ENCODE measurements at regions not wholly inside any gene's neighbourhood (a gene's known extent, or its start where the extent isn't known, plus 50 kb on each side); places are given as distances from the start of the nearest gene placed in this dataset.

DNA sequence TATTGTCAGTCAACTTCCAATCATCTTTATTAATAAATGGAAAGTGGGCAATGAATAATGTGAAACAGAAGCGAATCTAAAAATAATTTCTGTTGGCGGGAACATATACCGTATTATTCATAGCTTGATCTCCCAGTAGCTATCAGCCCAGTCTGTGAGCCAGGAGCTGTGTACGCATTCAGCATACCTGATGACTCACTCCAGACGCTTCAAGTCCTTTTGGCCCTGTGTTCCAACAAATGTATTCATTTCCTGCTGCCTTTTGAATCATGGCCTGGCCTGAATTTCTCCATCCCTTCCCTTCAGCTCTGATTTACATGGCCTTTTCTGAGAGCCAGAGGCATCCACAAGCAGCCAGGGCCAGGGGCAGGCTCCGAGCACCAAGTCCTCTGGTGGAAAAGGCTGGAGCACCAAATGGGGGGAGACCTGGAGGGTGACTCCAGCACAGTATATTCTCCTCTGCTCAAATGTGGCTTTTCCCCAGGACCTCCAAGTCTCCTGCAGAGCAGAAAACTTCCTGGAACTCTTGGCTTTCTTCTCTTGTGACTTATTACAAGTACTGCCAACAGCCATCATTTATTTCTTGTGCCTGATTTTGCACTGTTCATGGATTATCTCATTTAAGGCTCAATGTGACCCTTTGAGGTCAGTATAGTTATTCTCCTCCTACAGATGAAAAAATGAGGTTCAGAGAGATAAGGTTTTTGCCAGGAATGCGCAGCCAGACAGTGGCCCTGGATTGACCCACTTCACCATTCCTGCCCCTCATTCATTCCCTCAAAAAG, 108.7 kb downstream of the EN1 start:
- peak; percentile 84 for DNase-seq (ENCODE audit: low spot score)

DNA sequence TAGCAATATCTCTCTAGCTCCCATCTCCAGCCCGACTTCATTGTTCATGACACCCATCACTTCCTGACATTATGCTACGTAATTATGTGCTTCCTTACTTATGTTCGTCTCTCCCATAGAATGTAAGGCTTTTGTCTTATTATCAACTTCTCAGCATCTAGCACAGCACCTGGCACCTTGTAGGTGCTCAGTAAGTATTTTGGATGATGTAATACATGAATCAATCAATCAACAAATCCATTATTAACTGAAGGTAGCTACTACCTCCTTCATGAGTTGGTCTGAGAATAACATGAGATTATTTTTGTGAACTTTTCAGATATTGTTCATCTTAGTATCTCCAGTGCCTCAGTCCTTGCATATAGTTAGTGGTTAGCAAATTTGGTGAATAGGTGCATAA, 109.3 kb downstream of the EN1 start:
- no peak for DNase-seq (ENCODE audit: low spot score)

DNA sequence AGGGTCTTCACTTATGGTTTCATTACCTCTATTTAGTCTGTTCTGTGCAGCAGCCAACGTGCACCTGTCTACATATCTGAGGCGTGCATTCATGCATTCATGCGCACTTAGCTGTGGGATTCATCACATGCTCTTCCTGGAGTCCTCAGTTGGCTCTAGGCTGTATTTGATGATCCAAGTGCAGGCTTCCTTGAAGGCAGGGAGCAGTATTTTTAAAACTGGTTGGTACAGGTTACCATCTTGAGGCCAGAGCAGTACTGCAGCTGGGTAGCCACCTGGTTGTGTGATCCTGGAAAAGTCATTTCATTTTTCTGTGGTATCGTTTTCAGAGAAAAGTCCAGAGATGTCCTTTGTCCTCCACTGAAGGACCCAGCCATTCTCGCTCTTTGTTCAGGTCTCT, 109.8 kb downstream of the EN1 start:
- DNase-seq (ENCODE audit: low spot score): no peak

DNA sequence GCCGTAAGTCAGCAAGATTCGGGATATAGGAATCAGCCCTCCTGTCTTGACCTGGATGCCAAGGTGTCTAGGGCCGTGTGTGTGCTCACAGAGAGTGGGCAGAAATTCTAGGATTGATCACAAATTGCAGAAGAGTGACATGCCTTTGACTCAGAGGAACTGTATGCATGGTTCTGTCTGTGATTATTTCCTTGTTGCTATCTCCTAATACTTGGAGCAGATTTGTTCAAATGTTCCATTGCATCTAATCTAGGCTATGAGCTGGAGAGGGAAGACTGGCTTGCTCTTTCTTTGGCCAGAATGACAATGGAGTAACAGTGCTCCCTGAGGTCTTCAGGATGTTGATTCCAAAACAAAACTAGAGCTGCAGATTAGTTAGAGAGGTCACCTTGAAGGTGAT, 115.0 kb downstream of the EN1 start:
- DNase-seq (ENCODE audit: low spot score): no peak

DNA sequence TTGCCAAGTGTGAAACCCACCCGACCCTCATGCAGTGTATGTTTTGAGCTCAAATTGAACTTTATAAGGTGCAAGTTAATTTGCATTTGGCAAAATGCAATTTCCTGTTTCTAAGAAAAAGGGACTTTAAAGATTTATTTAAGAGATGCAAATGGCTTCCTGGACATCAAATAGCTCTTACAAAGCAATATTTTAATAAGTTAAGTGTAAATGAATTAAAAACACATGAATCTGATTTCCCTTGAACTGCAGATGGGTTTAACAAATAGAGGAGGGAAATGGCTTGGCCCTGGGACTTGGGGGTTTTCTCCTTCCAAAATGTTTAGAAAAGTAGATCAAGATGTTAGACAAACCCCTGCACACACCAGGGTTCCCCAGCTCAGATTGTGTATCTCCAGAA, 116.0 kb downstream of the EN1 start:
- no peak for DNase-seq (ENCODE audit: low spot score)

DNA sequence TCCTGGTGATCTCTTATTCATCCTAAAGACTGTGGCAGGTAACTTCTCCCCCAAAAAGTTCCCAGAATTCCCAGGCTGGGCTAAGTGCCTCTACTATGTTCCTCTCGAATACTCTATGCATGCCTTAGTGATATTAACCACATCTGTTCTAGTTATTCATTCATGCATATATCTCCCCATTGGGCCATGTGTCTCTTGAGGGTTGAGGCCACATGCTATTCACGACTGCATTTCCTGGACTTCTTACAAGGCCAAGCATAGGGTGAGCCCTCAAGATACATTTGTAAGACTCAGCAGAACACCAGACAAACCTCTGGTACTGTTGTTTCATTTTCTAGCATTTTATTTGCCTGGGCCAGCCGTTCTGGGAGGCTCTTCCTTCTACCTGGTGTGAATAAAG, 117.0 kb downstream of the EN1 start:
- DNase-seq (ENCODE audit: low spot score): no peak

DNA sequence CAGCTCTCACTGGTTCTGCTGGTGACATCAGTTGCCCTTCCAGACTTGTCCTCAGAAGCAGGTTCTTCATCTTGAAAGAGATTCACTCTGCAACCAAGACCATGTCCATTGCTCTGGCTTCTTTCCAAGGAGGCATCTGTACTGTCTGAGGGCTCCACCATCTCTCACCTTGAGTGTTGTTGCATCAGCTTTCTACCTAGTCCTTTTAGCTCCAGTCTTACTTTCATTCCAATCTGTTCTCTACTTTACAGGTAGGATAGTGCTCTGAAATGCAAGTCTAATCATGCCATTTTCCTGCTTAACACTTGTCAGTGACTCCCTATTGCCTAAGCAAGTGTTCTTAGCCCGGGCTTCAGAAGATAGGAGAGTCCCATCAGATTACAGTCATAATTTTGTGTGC, 117.7 kb downstream of the EN1 start:
- no peak for DNase-seq (ENCODE audit: low spot score)

DNA sequence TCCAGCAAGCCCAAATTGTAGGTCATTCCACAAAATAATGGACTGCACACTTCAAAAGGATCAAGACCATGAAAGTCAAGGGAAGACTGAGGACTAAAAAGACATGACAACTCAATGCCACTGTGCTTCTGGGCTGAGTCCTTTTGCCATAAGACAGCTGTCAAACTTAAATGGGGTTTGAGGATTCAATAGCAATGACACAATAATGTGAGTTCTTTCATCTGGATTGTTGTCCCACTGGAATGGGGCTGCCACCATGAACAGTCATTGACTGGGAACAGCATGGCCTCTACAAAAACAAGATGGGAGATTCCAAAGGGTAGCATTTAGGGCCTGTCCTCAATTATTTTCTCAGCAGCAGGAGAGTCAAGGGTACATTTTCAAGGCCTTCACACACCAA, 118.5 kb downstream of the EN1 start:
- DNase-seq (ENCODE audit: low spot score): no peak

DNA sequence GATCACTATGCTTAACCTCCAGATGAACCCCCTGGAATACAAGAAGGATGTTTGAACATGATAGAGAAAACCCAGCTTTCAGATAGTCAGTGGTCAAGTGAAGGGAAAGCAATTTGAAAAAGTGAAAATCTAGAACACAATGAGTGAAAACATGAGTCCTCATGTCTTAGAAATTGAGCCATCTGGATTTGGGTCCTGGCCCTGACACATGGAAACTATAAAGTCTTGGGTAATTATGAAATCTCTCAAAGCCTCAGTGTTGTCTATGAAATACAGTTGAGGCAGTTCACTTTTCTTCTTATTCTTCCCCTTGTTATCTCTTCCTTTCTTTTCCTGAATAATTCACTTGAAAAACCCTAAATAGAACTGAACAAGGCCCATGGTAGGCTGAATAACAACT, 120.6 kb downstream of the EN1 start:
- no peak for DNase-seq (ENCODE audit: low spot score)

DNA sequence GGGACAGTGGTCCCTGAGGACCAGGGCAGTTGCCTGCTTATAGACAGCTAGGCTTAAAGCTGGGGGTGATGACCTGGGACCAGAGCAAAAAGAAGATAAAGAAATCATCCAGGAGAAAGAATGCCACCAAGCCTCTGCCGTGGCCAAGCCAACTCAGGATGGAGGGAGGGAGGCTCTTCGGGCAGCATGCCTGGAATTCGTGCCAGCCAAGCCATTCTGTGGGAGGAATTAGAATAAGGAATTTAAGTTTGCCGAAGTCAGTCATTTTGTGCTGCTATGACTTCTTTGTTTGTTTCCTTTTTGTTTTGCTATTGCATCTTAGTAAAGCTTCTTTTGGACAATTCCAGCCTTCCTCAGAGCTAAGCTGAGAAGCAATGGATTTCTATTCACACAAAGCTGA, 124.1 kb downstream of the EN1 start:
- DNase-seq (ENCODE audit: low spot score): peak; percentile 50

DNA sequence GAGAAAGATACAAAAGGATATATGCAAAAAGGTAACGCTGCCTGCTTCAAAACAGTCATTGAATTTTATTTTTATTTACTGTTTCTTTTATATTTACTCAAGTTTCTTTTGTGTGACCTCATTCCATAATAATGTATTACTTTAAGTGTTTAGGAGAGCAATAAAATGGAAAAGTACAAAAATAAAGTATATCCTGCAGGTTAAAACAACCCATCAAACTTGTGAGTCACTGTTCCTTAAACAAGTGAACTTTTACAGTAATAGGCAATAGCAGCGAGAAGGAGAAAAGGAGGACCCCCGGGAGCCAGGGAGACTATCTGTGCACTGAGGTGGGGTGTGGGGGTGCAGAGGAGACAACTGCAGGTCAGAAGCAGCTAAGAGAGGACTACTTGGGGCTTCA, 124.5 kb downstream of the EN1 start:
- no peak for DNase-seq (ENCODE audit: low spot score)

DNA sequence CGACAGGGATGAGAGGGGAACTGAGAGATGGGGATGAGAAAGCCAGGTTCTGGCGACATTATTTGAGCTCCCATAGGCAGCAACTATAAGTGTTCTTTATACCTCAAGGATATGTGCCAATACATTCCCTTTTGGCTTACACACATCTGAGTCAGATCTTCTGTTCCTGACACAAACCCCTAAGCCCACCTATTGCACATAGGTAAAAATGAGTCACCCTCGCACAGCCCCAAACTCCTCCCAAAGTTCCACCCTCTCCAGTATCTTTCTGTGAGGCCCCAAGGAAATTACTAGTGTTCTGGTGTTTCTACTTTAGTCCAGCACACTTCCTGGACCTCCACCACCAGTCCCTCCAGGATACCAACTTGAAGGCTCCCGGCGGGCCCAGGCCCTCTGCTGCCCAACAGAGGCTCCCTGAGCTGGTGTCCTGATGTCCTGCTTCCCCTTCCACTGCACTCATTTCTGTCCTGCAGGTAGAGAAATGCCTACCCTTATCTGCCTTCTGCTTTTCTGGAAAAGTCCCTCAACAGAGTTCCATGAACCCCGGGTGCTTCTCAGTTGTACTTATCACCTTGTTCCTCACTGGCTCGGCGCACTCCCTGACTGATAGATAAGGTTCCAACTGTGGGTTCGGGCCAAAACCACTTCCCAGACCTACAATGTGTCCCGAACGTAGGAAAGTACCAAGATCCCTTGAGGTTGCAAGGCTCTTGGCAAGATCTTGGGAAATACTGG, 125.5 kb downstream of the EN1 start:
- no peak for DNase-seq (ENCODE audit: low spot score)

DNA sequence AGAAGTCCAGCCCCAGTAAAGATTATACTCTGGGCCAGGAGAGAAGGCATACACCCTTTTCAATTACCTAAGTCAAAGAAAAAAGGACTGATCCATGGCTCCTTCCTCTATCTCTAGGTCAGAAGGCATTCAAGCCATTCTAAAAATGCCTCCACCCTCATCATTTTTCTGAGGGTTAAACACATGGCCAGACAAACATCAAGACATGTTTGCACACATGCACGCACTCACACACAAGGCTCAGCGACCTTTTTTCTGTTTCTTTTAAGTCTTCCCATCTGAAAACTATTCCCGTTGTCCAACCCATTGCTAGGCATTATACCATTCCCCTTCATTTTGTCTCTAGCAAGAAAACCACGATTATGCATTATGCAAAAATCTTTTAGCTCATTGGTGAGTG, 126.6 kb downstream of the EN1 start:
- DNase-seq (ENCODE audit: low spot score): no peak

DNA sequence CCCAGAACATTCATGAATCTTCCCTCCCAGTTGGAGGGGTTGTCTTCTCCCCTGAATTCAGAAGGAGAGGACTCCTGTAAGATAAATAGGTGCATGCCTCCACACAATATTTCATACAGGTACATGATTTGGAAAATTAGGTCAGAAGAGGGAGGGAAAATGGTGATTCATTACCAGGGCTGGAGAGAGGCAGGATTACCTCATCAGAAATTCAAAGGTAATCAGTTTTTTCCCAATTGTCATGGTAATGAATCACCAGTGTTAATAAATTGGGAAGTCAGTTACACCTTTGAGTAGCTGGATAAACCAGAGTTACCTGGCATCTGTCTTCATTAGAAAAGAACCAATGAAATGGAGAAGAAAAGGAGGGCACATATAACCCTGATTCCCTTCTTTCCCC, 128.5 kb downstream of the EN1 start:
- no peak for DNase-seq (ENCODE audit: low spot score)

DNA sequence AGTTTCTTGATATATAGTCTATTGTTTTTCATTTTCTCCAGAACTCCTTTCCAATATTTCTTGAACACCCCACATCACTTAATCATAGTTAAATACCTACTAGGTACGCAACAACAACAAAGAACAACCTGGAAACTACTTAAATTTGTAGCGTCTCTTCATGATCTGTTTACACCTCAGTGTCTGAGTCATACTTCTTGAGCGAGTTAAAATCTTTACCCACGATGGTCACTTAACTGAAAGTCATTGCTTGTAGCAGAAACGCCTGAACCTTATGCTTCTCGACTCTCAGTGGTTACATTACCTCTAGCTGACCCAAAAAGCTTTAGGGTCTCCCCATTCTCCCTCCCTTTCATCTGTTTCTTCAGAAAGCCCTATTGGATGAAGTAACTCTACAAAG, 131.3 kb downstream of the EN1 start:
- no peak for DNase-seq (ENCODE audit: low spot score)

DNA sequence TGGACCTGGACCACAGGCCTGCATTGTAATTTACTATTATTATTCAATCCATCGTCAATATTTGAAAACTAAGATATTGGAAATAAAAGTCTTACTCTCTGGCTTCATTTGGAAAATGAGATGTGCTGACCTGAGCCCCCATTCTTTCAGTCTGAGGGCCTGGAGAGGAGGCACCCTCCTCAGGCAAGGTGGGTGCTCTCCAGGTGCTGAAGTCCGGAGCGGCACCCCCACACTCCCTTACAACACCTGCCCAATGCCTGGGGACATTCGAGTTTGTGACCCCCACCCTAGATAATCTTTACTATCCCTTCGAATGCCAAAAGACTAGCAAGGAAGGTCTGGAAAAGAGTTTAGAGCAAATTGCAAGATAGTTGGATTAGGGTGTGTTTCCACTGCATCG, 133.3 kb downstream of the EN1 start:
- no peak for DNase-seq (ENCODE audit: low spot score)

DNA sequence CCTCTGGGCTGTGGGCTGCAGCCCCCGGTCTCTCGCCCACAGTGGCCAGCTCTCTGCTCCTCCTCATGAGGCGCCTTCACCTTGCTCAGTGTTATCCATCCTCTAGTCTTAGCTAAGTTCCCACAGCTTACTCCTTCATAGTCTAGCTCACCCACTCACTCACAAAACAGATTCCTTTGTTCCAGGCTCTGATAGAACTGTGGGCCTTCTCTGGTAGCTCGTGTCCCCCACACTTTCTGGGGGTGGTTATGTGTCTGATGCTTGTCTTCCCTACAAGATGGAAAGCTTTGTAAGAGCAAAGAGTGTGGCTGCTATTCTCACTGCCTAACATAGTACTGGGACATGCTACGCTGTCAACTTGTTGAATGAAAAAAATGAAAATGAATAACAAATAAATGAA, 135.8 kb downstream of the EN1 start:
- DNase-seq (ENCODE audit: low spot score): no peak

DNA sequence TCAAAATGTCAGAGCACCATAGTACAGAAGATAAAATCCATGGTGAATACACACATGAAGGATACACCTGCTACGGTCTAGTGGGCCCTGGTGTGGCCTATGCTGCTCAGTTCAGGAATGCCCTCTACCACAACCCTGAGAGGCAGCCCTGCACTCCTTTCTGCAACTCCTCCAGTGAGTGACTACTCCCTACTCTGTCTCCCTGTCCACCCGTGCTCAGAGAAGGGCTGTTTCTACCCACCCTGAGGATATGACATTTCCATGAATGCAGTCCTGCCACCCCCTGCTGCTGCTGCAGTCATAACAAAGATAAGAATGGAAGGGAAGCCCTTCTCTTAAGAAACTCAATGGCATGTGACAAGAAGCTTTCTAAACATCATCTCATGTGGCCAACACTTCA, 137.0 kb downstream of the EN1 start:
- DNase-seq (ENCODE audit: low spot score): no peak

DNA sequence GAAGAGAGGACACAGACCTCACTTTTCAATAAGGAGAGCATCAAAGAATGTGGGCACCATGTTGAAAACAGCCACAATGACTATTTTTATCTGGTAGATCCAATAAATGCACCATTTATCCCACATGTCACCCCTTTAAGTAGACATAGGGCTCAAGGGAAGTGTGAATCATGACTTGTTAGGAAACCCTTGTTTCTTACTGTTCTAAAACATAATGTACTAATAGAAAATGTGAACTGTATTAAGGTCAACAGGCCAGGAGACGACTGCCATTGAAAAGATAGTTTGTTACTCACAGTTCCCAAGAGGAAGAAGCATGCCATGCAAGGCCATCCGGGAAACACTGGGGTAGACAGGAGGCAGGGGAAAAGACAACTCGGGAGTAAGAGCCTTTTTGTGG, 137.7 kb downstream of the EN1 start:
- no peak for DNase-seq (ENCODE audit: low spot score)

DNA sequence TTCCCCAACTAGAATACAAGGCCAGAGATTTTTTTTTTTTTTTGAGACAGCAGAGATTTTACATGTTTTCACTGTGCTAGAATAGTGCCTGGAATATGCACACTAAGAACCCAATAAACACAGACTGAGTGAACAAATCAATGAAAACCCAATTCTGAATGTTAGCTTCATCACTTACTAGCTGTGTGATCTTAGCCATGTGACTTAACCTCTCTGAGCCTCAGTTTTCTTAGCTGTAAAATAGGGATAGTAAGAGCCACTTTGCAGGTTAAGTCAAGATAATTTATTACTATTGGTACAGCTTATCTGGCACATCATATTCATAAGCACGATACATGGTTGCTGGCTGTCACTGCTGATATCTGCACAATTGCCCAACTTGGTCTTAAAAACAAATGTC, 140.6 kb downstream of the EN1 start:
- no peak for DNase-seq (ENCODE audit: low spot score)

DNA sequence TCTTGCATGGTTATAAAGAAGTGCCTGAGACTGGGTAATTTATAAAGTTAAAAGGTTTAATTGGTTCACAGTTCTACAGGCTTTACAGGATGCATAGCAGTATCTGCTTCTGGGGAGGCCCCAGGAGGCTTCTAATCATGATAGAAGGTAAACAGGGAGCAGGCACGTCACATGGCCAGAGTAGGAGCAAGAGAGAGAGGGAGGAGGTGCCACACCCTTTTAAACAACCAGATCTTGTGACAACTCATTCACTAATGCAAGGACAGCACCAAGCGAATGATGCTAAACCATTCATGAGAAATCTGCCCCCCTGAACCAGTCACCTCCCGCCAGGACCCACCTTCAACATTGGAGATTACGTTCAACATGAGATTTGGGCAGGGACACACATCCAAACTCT, 141.1 kb downstream of the EN1 start:
- DNase-seq (ENCODE audit: low spot score): no peak

DNA sequence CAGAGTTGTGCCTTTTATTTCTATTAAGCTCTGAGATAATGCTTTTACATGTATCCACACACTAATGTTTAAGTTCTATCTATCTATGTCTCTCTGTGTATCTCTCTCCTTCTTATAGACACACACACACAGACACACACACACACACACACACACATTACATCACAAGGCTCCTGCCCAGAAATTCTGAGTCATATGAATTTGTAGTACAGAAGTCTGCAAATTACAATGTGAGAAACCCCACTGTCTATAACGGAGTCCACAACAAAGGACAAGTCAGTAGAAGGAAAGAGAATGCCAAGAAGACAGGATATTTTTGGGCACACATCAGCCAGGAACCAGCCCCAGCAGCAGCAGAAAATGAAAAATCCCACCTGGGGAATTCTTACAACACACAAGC, 142.4 kb downstream of the EN1 start:
- DNase-seq (ENCODE audit: low spot score): no peak

DNA sequence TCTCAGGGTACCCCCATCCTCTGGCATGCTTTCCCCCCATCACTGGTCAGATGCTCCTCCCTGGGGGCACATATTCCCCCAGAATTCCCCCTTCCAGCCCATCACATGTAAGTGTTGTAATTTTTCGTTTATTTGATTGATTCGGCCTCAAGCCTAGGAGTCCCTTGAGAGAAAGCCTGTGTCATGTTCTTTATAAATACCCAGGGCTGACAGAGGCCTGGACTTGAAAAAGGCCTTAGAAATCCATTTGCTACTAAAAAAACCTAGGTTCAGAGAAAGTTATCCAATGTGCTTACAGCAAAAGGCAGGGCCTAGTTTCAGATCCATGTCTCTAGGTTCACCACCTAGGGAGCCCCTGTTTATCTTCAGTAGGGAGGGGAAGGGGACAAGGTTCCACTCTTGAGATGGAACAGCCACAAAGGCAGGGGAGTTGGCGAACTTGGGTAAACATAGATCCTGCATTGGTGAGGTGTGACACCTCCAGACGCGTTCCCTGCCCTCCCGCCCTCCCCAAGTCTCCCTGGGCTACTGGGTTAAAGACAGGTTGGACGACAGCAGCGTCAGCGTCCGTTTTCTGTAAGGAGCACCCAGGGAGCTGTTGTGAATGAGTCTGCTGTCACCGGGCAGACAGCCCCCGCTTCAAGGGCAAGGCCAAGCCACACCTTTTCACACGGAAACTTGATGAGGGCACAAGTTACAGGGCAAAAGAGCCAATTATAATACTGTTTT, 147.8 kb downstream of the EN1 start:
- DNase-seq (ENCODE audit: low spot score): no peak
